AML-193 (cell line): ENCODE measurements at regions not wholly inside any gene's neighbourhood (a gene's known extent, or its start where the extent isn't known, plus 50 kb on each side); places are given as distances from the start of the nearest gene placed in this dataset.

Source experiments
- DNase-seq, 2 experiments: peaks; one replicate each; lab custom pipeline; 2025; lab: John Stamatoyannopoulos, UW

DNA sequence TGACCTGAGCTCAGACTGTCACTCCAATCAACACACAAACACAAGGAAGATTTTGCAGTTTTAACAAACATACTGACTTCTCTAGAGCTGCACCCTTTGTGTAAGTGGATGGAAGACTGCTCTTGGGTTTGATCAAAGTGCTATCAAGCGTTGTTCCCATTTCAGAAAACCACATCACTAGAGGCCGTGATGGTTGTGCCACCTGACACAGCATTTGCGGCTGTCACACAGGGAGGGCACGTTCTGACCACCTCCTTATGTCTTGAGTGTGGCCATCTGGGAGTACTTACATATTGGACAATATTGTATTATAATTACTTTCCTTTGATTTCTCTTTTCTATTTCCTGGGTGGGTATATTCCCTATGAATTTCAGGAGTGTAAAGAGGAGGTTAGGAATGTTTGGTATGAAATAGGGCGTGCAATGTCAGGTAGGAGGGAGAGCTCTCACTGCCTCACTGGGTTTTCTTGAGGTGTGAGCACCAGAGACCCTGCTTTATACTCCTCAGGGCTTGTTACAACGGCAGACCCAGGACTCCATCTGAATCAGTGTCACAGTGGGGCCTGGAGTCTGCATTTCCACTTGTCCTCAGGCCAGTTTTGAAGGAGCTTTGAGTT, 74.3 kb downstream of the SYNE3 start:
- no peak for DNase-seq

DNA sequence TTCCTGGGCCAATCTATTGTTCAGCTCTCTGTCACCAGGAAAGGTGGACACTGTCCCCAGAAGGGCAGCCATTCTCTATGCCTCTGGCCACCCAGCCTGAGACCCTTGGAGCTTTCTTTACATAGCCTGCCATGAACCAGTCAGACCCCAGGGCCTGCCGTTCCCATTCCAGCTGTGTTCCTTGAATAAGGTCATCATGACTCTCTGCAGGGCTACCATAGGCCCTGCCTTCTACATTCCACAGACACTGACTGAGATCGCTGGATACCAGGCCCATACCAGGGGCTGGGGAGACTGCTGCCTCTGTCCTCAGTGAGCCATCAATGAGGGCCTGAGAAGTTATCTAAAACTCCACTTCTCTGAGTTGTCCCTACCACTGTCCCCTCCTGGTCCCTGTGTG, 75.5 kb downstream of the SYNE3 start:
- DNase-seq, result no peak

DNA sequence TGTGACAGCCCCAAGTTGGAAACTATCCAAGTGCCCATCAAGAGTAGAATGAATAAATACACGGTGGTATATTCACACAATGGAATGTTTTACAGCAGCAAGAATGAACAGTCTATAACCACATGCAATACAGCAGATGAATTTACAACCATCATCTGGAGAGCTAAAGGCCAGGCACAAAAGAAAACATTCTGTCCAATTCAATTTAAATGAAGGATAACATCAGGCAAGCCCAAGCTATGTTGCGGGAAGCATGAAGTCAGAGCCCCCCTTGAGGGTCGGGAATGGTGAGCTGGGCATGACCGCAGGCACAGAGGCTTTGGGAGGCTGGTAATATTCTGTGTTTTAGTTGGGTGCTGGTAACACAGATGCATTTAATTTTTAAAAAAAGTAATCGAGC, 76.0 kb downstream of the SYNE3 start:
- DNase-seq, result no peak

DNA sequence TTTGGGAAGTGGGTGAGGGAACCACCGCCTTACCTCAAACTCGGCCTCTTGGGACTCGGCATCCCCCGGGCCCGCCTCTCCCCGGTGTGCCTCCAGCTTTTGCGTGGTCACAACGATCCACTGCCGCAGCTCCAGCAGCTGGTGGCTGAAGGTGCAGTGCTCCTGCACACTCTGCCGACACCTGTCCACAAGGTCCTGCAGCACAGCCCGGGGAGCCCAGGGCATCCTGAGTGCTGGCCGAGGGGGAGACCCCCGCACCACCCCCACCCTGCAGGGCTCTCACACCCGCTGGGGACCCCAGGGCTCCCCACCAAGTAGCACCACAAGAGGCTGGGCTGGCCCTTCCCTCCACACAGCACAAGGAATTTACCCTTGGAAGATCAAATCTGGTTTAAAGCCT, 76.6 kb downstream of the SYNE3 start:
- DNase-seq, result no peak

DNA sequence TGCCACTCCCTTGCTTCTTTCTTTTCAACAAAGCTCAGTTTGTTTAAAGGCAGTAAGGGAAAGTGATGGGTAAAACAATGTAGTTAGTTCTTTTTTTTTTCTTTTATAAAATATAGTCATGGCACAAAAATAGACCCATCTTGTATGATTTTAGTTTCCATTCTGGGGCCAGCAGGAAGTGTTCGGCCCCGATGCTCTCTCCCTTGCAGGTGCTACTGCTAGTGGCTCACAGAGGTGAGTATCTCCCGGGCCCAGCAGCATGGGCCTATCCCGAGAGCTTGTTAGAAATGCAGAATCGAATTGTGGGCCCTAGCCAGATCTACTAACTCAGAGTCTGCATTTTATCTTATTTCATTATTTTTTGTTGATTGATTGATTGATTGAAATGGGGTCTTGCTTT, 78.7 kb downstream of the SYNE3 start:
- no peak for DNase-seq

DNA sequence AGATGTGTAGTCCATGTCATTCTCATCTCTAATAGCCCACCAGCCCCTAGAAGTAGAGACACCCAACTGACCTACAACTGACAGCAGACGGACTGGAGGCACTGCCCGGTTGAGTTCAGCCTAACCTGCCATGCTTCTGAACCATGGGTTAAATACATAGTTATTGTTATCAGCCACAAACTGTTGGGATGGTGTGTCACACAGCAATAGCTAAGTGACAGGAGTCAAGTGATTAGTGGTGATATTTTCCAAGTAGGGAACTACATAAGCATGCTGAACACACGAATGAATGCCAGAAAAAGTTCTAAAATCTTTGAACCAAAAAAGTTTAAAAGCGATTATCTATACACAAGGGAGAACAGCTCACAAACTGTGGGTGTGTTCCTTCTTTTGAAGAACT, 80.1 kb downstream of the SYNE3 start:
- no peak for DNase-seq

DNA sequence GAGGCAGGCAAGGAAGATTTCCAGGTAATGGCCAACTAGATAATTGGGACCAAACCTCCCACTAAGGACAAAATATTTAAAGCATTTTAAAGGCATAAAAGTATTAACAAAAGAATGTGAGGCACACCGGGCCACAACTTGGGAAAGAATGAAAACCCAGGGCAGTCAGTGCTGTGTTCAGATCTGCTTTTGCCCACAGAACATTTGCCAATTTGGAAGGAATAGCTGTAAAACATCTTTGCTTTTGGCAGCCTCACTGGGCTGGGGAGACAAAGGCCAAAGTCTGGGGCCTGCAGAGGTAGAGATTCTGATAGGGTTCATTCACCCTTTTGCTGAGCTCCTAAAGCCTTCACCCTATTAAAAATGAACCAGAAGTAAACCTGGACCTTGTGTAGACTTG, 82.3 kb downstream of the SYNE3 start:
- DNase-seq, result no peak

DNA sequence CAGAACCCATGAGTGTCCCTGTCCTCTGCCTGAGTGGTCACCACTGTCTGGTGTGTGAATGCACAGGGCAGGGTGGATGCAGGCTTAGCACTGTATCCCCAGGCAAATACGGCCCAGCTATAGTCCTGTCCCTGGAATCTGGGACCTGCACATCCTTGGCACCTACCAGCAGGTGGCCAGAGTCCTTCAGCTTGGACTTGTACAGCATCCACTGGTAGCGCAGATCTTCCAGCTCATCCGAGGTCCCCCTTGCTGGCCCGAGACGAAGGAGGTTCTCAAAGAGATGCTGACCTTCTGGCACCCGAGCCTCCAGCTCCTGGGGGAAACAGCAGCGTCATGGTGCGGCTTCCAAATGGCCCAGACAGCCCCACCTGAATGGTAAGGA, 83.4 kb downstream of the SYNE3 start:
- no peak for DNase-seq

DNA sequence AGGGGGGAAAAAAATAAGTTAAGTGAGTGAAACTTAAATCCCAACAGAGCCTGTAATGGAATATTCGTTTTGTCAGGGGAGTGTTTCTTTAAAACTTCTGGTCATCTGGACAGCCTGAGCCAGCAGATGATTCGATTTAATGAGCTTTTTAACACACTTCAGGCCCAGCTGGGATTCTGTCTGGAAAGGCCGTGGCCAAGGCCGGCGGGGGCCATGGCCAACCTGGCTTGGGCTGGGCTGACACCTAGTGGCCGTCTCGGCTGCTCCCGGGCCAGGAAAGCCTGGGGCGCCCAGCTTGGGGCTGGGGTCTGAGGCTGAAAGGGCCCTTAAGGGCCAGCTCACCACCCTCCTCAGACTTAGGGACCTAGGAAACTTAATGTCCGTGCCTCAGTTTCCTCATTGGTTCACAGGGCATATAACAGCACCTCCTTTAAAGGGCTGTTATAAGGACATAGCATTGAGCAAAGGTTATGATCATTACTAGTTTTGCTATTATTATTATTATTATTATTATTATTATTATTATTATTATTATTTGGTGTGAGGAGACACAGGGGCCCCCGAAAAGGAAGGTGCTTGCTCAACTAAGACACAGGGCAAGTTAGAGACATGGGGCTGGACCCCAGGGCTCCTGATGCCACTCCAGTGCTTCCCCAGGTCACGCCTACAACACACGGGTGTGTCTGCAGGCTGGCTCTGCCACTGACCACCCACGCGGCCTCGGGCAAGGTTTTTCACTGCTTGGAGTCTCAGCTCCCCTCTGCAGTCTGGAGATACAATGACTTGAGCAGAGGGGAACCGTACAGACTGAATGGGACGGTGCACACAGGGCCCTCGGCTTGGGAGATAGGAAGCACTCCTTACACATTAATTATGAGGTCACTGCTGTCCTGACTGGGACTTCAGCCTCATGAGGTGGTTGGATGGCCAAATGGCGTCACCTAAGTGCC, 84.0 kb downstream of the SYNE3 start:
- DNase-seq, result no peak

DNA sequence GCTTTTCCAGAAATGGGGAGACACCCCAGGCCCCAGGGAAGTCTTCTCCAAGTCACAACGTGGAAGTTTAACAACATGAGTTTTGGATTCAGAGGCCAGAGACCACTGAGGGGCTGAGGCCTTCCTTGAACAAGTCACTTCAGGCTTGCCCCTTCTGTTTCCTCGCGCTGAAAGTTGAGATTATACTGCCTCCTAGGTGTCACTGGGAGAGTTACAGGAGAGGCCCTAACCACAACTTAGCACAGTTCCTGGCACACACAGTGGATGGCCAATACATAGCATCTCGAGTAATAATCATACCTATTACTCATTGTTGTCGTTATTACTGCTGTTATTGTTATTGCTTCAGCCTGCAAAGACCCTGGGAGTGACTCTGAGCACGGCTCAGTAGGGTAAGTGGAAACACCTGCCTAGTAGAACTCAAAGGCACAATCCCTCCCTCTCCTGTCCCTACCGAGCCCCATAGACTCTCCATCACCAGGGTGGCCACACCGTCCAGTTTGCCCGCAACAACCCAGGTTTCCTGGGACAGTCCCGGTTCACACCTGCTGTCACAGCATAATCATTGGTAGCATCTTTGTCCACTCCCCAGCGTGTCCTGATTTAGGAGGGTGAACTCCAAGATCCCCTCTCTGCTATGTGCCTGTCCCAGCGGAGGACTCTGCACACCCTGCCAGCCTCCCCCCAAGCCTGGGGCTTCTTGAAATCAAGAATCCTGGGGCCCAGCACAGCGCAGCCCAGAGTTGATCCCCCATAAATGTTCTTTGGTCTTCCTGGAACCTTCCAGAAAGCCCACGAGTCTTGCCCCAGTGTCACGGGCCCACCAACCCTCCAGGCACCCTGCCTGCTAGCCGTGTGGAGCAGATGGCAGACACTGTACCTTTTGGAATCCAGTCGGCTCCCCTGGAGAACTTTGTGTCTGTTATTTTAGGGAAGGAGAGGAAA, 85.0 kb downstream of the SYNE3 start:
- no peak for DNase-seq

DNA sequence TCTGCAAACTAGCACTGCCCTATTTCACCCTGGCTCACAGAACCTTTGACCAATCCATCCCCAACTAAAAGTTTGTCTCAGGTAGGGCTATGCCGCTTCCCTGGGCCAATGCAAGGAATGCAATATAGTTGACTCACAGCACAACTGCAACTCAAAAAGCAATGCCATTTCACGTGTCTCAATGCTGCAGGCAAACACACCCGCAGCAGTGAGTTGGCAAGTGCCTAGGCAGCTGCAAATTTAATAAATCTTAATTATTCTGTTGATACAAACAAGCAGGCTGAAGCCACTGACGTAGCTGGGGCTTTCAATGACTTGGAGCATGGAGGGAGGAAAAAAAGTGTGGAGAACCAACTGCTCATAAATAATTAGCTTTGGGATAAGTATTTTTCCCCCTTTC, 87.9 kb downstream of the SYNE3 start:
- DNase-seq, result no peak

DNA sequence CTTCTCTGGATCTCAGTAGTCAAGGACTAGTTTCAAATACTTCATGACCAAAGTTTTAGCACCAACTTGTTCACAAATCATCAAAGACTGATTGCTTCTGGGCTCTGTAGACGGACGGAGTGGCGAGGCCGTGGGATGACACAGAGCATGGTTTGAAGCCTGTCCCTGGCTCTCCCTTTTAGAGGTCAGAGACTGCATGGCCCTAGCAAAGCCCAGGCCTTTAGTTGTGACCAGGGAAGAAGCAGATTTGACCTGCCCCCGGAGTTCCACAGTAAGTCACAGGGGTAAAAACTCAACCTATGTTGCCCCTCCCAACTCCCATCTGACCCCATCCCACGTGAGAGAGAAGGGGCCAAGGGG, 90.4 kb downstream of the SYNE3 start:
- no peak for DNase-seq

DNA sequence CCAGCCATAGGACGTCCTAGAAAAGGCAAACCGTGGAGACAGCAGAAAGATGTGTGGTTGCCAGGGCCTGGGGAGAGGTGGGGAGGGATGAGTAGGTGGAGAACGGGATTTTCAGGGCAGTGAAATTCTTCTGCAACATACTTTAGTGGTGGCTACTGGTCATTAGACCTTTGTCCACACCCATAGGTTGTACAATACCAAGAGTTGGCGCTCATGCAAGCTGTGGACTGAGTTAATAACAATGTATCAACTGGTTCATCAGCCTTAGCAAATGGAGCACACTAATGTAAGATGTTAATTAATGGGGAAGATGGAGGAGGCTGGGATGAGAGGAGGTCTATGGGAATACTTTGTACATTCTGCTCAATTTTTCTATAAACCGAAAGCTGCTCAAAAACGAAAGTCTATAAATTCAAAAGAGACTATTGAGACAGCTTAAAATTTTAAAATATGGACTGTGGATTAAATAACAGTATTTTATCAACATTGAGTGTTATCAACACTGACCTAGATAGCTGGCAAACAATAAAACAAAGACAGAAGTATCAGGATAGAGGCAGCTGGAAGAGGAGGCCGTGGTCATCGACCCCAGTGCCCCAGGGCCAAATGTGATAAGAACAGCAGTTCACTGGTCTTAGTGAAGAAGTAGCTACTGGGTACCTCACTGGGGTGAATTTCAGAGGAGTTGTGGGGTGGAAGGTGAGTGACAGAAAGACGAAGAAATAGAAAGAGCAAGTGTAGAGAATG, 90.9 kb downstream of the SYNE3 start:
- no peak for DNase-seq

DNA sequence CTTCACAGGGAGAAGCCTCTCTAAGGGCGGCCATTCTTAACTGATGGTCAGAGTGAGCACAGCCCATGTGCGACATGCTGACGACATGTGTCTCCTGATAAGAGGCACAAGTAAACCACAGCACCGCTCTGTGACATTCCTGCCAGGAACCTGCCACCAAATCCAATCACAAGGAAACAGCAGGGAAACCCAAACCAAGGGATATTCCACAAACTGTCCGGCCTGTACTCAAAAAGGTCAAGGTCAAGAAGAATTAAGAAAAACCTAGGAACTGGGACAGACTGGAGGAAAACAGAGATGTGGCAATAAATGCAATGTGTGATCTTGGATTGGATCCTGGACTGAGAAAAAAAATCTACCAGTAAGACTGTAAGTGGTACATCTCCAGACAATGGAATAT, 91.9 kb downstream of the SYNE3 start:
- no peak for DNase-seq

DNA sequence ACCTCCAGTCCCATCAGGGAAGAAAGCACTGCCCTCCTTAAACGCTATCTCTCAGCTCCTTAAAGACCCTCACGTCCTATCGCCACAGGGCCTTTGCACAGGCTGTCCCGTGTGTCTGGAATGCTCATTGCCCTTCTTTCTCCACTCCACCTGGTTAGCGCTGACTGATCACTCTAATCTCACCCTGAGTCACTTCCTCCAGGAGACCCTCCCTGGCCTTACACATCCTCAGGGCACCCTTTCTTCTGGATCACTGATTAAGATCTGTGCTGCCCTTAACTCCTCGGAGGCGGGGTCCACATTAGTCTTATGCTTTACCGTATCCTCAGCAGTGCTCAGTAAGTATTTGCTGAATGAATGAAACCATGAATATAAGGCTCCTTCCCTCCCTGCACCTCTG, 94.7 kb downstream of the SYNE3 start:
- no peak for DNase-seq

DNA sequence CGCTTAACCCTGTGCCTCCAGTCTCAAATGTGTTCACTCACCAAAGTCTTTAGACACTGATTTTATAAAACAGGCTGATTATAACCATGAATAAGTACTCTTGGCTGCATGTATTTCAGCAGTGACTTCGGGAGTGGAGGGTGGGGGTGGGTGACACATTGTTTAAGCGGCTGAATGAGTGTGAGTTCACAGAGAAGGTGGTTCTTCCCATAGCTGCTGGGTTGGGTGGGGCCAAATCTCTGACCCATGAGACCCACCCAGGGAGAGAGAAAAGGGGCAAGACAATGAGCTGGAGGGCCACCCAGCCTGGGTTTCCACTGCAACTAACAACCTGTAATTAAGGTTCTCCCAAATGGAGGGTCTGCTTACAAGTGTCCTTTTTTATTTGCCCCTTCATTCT, 96.4 kb downstream of the SYNE3 start:
- no peak for DNase-seq

DNA sequence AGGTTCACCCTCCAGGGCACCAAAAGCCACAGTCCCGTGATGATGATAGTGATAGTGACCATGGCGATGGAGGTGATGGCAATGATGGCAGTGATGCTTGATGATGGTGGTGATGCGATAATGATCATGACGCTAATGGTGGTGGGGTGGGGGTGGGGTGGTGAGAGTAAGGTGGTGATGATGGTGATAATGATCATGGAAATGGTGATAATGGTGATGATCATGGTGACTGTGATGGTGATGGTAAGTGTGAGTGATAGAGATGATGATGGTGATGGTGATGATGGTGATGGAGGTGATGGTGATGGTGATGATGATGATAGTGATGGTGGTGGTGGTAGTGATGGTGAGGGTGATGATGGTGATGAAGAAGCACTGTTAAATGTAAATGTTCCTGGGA, 96.9 kb downstream of the SYNE3 start:
- no peak for DNase-seq

DNA sequence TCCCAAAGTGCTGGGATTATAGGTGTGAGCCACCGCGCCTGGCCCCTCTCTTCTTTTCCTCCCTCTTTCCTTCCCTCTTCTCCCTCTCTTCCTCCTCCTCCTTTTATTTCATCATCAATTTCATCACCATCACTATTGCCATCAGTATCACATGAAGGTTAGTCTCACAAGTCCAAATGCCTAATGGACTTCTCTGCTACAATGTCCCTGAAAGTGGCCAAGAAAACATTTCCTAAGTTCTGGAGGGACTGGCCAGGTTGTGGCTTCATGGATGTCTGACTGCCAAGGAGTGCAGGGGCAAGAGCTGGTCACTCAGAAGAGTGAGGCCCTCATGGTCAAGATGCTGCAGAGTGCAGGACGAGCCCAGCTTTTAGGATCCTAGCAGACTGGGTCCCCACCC, 97.6 kb downstream of the SYNE3 start:
- no peak for DNase-seq

DNA sequence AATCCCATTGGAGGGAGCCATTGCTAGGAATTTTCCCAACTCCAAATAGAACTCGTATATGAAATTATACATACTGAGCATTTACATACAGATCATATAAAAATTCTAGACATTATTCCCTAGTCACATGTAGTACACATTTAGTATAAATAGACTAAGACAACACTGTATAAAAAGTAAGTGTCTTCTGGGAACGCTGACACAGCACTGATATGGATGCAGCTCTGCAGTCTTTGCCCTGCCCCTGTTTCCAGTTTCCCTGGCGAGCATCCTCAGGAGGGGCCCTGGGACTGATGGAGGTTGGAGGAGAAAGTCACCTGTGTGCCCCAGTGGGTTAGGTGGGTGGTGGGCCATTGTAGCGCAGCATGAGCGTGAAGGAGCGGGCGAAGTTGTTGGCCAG, 97.8 kb upstream of the CLMN start:
- no peak for DNase-seq

DNA sequence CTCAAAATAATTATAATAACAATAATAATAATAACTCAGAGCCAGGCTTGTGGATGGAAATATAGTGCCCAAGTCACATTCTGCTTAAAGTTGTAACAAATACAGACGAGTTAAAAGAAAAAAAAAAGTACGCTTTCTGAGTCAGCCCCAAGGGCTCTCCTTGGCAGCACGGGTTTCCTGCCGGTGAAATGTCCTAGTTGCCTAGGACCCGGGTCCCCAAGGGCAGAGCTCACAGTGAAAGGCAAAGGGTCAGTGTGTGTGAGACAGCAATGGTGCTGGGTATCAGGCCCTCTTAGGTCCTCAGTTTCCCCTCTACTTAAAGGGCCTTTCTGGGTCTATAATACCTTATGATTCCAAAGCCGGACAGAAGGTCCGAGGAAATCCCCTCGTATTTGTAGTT, 96.3 kb upstream of the CLMN start:
- no peak for DNase-seq

DNA sequence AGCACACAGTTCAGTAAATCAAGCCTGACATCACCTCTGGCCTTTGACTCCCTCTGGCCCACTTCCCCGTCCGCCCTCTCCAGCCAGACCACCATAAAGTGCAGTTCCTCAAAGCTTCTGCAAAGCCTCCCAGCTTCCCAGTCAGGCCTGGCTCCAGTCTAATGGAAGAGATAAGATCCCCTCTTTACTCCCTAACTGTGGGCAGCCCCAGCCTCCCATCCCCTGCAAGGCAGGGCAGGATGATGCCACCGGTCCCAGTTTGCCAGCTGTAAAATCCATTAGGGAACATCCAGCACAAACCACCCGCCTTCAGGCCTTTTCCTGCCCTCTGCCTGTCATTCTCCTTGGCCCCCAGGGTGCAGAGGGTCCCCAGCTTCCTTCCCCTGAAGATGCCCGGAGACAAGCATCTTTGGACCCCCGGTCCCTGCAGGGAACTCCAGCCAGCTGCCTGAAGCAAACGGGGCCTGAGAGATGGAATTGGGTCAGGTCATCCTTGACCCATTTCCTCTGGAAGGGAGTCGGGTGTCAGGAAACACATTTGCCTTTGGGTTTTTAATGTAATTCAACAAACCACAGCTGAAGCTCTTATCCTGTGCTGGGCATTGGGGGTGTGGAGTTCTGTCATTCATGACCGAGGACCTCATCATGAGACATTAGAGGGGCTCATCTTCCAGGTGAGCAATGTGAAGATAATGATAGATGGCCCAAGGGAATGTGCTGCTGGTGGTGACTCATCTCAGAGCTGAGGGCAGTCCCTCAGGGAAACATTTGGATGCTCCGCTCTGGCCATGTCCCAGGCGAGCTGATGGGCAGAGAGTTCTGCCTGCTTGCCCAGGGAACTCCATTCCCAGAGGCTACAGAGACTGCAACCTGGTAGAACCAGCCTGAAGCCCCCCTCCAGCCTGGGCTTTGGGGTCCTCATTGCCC, 93.8 kb upstream of the CLMN start:
- DNase-seq, result no peak
